ENCODE measurements at regions not wholly inside any gene's neighbourhood (a gene's known extent, or its start where the extent isn't known, plus 50 kb on each side); places are given as distances from the start of the nearest gene placed in this dataset.
"Not testable (repeated sequence)": the region's sequence is repeated elsewhere in the genome, so short reads cannot be mapped to it uniquely, and the experiment has no call there.

GRCh38 chr2:34795586-34795985 lies 1196.5 kb upstream of the FAM98A start:
- not testable (repeated sequence) for H3K36me3 ChIP-seq, H3K4me3 ChIP-seq, H3K27me3 ChIP-seq, H3K9me3 ChIP-seq, DNase-seq

GRCh38 chr2:34789169-34789568 lies 1190.1 kb upstream of the FAM98A start:
- DNase-seq = no peak

GRCh38 chr2:34787341-34787740 lies 1188.2 kb upstream of the FAM98A start:
- Histone ChIP-seq H3K9me3 (no peaks in the 10 kb centered on the region), H3K27me3 (no peaks in the 10 kb centered on the region), H3K4me3 (no peak overlapping the region), H3K36me3 (no peaks in the 10 kb centered on the region)
- no peak for DNase-seq

More at GRCh38 chr2:34789169-34789568, 1190.1 kb upstream of the FAM98A start:
- no peaks in the 10 kb centered on the region for H3K9me3 ChIP-seq
- H3K4me3 ChIP-seq = no peak overlapping the region
- H3K27me3 ChIP-seq = no peaks in the 10 kb centered on the region
- H3K36me3 ChIP-seq = no peaks in the 10 kb centered on the region

- H3K4me3 ChIP-seq = no peak overlapping the region
- no peaks in the 10 kb centered on the region for H3K9me3 ChIP-seq
- DNase-seq = no peak
- no peaks in the 10 kb centered on the region for H3K36me3 ChIP-seq
- no peaks in the 10 kb centered on the region for H3K27me3 ChIP-seq
These were observed 1186.2 kb upstream of the FAM98A start for GRCh38 chr2:34785206-34785785.

GRCh38 chr2:34784701-34785100 lies 1185.6 kb upstream of the FAM98A start:
- Histone ChIP-seq H3K9me3 (no peaks in the 10 kb centered on the region), H3K36me3 (no peaks in the 10 kb centered on the region), H3K27me3 (no peaks in the 10 kb centered on the region), H3K4me3 (no peak overlapping the region)
- no peak for DNase-seq

- H3K36me3 ChIP-seq, H3K9me3 ChIP-seq, H3K27me3 ChIP-seq, H3K4me3 ChIP-seq, DNase-seq: not testable (repeated sequence)
These were observed 1151.6 kb upstream of the FAM98A start for GRCh38 chr2:34750742-34751141.

GRCh38 chr2:34747643-34748042 lies 1148.5 kb upstream of the FAM98A start:
- H3K4me3 ChIP-seq = no peak overlapping the region
- H3K27me3 ChIP-seq = no peaks in the 10 kb centered on the region
- no peak for DNase-seq
- H3K36me3 ChIP-seq = no peaks in the 10 kb centered on the region
- H3K9me3 ChIP-seq = no peaks in the 10 kb centered on the region

- DNase-seq = no peak
- no peaks in the 10 kb centered on the region for H3K27me3 ChIP-seq
- no peak overlapping the region for H3K4me3 ChIP-seq
- no peaks in the 10 kb centered on the region for H3K9me3 ChIP-seq
- no peaks in the 10 kb centered on the region for H3K36me3 ChIP-seq
These were observed 1139.6 kb upstream of the FAM98A start for GRCh38 chr2:34738691-34739090.

- Histone ChIP-seq H3K36me3 (no peaks in the 10 kb centered on the region), H3K9me3 (no peaks in the 10 kb centered on the region), H3K4me3 (no peak overlapping the region), H3K27me3 (no peaks in the 10 kb centered on the region)
- DNase-seq = no peak
These were observed 1138.0 kb upstream of the FAM98A start for GRCh38 chr2:34737146-34737545.

- H3K27me3 ChIP-seq = no peaks in the 10 kb centered on the region
- H3K9me3 ChIP-seq = no peaks in the 10 kb centered on the region
- H3K36me3 ChIP-seq = no peaks in the 10 kb centered on the region
- no peak overlapping the region for H3K4me3 ChIP-seq
- no peak for DNase-seq
These were observed 1137.4 kb upstream of the FAM98A start for GRCh38 chr2:34736482-34736881.

GRCh38 chr2:34734662-34735061 lies 1135.6 kb upstream of the FAM98A start:
- no peak overlapping the region for H3K4me3 ChIP-seq
- DNase-seq = no peak
- no peaks in the 10 kb centered on the region for H3K36me3 ChIP-seq
- H3K27me3 ChIP-seq = no peaks in the 10 kb centered on the region
- H3K9me3 ChIP-seq = no peaks in the 10 kb centered on the region

- no peak overlapping the region for H3K4me3 ChIP-seq
These were observed 1134.9 kb upstream of the FAM98A start for GRCh38 chr2:34734042-34734441.

GRCh38 chr2:34731292-34731691 lies 1132.2 kb upstream of the FAM98A start:
- Histone ChIP-seq H3K9me3 (no peaks in the 10 kb centered on the region), H3K36me3 (no peaks in the 10 kb centered on the region), H3K4me3 (no peak overlapping the region), H3K27me3 (no peaks in the 10 kb centered on the region)
- no peak for DNase-seq

More at GRCh38 chr2:34734042-34734441, 1134.9 kb upstream of the FAM98A start:
- Histone ChIP-seq H3K36me3 (no peaks in the 10 kb centered on the region), H3K9me3 (no peaks in the 10 kb centered on the region), H3K27me3 (no peaks in the 10 kb centered on the region)
- no peak for DNase-seq

GRCh38 chr2:34729845-34730244 lies 1130.7 kb upstream of the FAM98A start:
- DNase-seq = no peak
- H3K36me3 ChIP-seq = no peaks in the 10 kb centered on the region
- no peak overlapping the region for H3K4me3 ChIP-seq
- no peaks in the 10 kb centered on the region for H3K27me3 ChIP-seq
- no peaks in the 10 kb centered on the region for H3K9me3 ChIP-seq

- Histone ChIP-seq H3K36me3 (no peaks in the 10 kb centered on the region), H3K4me3 (no peak overlapping the region), H3K9me3 (no peaks in the 10 kb centered on the region), H3K27me3 (no peaks in the 10 kb centered on the region)
- DNase-seq = no peak
These were observed 1125.0 kb upstream of the FAM98A start for GRCh38 chr2:34724107-34724506.

- no peaks in the 10 kb centered on the region for H3K36me3 ChIP-seq
- H3K9me3 ChIP-seq = no peaks in the 10 kb centered on the region
- H3K4me3 ChIP-seq = no peak overlapping the region
- H3K27me3 ChIP-seq = no peaks in the 10 kb centered on the region
- no peak for DNase-seq
These were observed 1124.6 kb upstream of the FAM98A start for GRCh38 chr2:34723683-34724082.

- H3K4me3 ChIP-seq = no peak overlapping the region
- no peaks in the 10 kb centered on the region for H3K9me3 ChIP-seq
- no peaks in the 10 kb centered on the region for H3K27me3 ChIP-seq
- no peaks in the 10 kb centered on the region for H3K36me3 ChIP-seq
- no peak for DNase-seq
These were observed 1120.1 kb upstream of the FAM98A start for GRCh38 chr2:34719206-34719605.

GRCh38 chr2:34705551-34706247 lies 1106.6 kb upstream of the FAM98A start:
- H3K36me3 ChIP-seq = no peaks in the 10 kb centered on the region
- no peak for DNase-seq
- no peaks in the 10 kb centered on the region for H3K9me3 ChIP-seq
- no peaks in the 10 kb centered on the region for H3K27me3 ChIP-seq
- H3K4me3 ChIP-seq = no peak overlapping the region

All from MG63 (cell line).